ENCODE measurements at regions not wholly inside any gene's neighbourhood (a gene's known extent, or its start where the extent isn't known, plus 50 kb on each side); places are given as distances from the start of the nearest gene placed in this dataset.

- TF ChIP-seq TMF1 (CRISPR knock-in tag; IDR thresholded peaks at IDR 0.05; ENCODE audit: low read depth) (no peak), ZNF670 (CRISPR knock-in tag; IDR thresholded peaks at IDR 0.05; ENCODE audit: borderline replicate concordance) (no peak), CTCF (CRISPR knock-in tag; IDR thresholded peaks at IDR 0.05) (no peak), POLR2AphosphoS2 (IDR thresholded peaks at IDR 0.05; ENCODE audit: low read depth, low read length) (no peak), ZSCAN29 (CRISPR knock-in tag; conservative IDR thresholded peaks at IDR 0.05) (no peak), EZH2 (conservative IDR thresholded peaks at IDR 0.05; ENCODE audit: low read depth, low read length) (no peak), MYNN (CRISPR knock-in tag; IDR thresholded peaks at IDR 0.05; ENCODE audit: low read depth) (no peak), HNF4A (CRISPR knock-in tag; IDR thresholded peaks at IDR 0.05) (no peak)
- TF ChIP-seq, protein P1, sequence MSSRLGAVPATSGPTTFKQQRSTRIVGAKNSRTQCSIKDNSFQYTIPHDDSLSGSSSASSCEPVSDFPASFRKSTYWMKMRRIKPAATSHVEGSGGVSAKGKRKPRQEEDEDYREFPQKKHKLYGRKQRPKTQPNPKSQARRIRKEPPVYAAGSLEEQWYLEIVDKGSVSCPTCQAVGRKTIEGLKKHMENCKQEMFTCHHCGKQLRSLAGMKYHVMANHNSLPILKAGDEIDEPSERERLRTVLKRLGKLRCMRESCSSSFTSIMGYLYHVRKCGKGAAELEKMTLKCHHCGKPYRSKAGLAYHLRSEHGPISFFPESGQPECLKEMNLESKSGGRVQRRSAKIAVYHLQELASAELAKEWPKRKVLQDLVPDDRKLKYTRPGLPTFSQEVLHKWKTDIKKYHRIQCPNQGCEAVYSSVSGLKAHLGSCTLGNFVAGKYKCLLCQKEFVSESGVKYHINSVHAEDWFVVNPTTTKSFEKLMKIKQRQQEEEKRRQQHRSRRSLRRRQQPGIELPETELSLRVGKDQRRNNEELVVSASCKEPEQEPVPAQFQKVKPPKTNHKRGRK (CRISPR knock-in tag; IDR thresholded peaks at IDR 0.05) = no peak
- TF ChIP-seq, protein P2, sequence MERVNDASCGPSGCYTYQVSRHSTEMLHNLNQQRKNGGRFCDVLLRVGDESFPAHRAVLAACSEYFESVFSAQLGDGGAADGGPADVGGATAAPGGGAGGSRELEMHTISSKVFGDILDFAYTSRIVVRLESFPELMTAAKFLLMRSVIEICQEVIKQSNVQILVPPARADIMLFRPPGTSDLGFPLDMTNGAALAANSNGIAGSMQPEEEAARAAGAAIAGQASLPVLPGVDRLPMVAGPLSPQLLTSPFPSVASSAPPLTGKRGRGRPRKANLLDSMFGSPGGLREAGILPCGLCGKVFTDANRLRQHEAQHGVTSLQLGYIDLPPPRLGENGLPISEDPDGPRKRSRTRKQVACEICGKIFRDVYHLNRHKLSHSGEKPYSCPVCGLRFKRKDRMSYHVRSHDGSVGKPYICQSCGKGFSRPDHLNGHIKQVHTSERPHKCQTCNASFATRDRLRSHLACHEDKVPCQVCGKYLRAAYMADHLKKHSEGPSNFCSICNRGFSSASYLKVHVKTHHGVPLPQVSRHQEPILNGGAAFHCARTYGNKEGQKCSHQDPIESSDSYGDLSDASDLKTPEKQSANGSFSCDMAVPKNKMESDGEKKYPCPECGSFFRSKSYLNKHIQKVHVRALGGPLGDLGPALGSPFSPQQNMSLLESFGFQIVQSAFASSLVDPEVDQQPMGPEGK (CRISPR knock-in tag; IDR thresholded peaks at IDR 0.05) = no peak
Measured at GRCh38 chr15:77738441-77739302, 106.0 kb upstream of the LINGO1 start.
